CD1c-positive myeloid dendritic cell (primary cell): ENCODE measurements at regions not wholly inside any gene's neighbourhood (a gene's known extent, or its start where the extent isn't known, plus 50 kb on each side); places are given as distances from the start of the nearest gene placed in this dataset.
"Not testable (repeated sequence)": the region's sequence is repeated elsewhere in the genome, so short reads cannot be mapped to it uniquely, and the experiment has no call there.

ENCODE experiments used
- DNase-seq: peaks from one replicate; pipeline ENCODE4 v3.0.0-alpha.2; 2016; ENCODE audit errors: extremely low spot score

DNA sequence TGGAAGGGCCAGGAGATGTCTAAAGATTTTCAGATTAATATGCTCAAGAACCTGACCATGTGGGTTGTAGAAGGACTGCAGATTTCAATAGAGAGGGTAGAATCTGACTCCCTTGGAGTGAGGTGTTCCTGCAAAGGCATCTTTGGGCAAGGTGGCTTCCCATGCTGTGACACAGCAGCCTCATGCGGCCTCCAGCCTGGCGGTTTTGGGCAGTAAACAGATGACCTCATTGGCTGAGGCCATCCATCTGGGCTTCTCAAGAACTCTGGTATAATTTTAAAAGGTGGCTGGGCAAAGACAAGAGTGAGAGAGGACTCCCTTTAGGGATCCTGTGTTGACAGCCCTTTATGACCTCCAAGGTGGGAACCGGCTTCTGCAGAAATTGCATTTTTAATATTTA, 90.3 kb upstream of the ERCC6L2 start:
- no peak for DNase-seq

DNA sequence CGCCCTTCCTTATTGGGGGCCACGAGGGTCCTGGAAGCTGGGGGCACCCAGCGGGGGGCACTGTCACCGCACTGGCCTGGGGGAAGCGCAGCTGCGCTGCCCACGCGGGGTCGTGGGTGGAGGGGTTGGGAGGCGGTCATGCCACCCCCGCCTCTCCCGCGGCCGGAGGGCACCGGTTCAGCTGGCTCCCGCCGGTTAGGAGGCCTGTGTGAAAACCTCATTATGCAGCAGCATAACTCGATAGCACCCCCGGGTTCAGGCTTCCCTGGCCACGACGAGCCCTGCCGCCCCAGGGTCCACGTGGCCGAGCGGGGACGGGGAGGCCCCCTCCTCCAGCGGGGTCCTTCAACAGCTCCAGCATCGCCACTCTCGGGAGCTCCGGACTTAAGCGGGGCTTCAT, 91.2 kb upstream of the ERCC6L2 start:
- DNase-seq: no peak

DNA sequence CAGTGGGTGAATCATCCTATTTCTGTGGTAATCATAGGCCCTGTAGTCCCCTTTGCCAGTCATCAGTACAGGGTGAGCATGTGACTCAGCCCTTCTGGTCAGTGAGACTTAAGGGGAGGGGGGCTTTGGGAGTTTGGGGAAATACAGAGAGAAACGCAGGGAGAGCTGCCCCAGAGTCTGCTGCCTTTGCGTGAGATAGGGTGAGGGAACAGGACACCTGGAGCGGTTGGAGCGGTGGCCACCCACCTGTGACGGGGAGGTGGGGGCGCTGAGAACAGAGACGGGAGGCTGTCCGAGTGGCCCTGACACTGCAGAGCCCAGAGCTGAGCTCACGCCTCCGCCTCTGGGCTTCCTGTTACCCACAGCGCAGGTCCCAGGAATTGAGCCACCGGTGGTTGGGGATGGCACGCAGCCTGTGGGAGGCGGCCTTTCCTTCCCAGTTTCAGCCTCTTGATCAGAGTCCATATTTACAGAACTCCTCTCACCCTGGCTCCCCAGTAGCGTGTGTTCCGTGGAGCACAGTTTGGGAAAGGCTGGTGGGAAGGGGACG, 92.0 kb upstream of the ERCC6L2 start:
- DNase-seq: no peak

DNA sequence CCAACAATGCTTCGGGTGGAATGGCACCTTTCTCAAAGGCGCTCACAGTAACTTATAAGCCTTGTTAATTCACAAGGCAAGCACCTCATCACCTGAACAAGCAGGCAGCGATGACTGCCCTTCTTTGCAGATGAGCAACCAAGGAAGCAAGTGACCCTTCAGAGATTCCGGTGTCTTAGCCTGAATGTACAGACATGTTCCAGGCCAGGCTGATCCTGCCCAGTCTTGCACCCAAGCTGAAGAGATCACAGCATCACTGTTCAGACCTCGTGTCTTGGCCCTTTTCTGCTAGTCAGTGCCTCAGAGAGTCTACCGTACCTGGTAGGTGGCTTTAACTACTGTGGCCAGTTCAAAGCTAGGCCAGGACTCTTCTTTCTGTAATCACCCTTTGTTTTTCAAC, 94.7 kb upstream of the ERCC6L2 start:
- no peak for DNase-seq

DNA sequence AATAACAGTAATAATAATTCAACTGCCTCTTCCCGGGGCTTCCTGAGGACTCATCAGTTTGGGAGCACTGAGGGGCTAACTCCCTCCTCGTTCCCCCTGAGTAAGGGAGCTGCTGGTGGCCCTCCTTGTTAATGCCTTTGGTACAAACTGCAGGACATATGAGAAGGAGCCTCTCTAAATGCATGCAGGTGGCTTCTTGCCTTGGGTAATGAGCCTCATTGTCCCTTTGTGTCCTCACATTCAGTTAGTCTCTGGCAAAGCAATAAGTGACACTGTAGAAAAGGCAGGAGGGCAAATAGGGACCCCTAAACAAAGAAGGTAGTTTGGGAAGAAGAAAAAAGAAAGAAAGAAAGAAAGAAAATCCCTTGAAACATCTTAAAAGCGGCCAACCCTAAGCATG, 95.4 kb upstream of the ERCC6L2 start:
- DNase-seq: no peak

DNA sequence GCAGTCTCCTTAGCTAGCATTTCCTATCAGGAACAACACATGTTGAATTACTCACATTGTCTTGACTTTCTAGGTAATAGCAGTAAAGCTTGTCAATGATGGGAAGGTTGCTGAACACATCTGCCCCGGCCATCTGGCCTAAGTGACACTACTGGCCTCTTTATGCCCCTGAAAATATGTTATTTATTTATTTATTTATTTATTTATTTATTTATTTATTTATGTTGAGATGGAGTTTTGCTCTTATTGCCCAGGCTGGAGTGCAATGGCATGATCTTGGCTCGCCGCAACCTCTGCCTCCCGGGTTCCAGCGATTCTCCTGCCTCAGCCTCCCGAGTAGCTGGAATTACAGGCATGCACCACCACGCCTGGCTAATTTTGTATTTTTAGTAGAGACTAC, 95.9 kb upstream of the ERCC6L2 start:
- not testable (repeated sequence) for DNase-seq

DNA sequence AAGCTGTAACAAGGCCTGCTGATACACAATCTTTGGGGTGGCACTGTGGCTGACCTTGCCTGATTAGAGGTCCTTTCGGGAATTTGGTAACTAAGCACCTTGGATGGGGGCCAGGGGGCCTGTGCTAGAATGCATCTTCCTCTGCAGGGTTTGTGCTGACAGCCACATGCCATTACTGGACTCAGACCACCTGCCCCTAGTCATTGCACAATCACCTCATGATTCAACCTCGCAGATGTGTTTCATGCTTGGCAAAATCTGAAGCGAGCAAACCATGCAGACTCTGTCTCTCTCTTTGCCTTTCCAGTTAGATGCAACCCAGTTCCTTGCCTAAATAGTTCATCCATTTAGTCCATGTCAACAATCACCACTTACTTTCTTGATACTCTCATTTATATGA, 96.5 kb upstream of the ERCC6L2 start:
- DNase-seq: no peak

DNA sequence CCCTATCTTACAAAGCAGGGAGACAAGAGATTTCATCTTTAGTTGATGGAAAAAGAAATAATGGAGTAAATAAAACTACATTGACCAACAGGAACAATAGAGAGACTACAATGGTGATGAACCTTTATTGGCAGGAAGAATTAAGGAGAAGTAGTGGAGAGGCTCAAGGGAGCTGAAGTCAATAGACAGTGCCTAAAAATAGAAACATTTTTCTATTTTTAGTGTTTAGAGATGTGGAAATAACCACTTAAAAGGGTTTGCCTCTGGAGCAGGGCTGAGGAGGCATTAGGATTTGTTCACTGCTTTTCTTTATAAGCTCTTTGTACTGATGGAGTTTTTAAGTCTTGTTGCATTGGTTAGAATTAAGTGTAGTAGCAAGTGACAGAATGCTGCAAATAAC, 98.4 kb upstream of the ERCC6L2 start:
- DNase-seq: no peak

DNA sequence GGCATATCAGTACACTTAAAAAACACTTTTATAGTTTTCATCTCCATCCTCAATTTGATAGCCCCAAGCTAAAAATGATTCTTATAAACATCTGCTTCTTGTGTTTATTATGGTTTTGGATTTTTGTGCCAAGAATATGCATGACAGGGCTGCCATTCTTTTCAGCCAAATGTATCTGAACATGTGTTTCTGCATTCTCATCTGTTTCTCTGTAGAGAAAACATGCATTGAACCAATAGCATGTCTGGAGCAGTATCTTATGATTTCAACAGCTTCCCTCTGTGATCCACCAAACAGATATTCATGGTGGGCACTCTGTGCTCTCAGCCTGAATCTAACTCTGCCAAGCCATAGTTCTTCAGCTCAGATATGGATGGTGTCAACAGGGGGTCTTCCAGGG, 99.3 kb upstream of the ERCC6L2 start:
- DNase-seq: no peak

DNA sequence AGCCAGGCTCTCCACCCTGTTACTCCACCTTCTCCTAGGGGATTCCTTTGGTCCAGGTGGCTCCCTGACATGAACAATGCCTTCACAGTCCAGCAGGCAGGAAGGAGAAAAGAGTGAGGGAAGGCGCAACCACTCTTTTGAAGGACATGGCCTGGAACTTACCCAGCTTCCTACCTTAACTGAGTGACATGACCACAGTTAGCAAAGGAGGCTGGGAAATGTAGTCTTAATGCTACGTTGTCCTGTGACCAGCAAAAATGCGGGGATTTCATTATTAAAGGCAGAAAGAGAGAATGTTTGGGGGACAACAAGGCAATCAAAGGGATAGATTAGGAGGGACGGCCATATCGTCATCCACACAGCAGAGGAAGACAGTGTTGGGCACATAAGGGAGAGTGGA, 100.3 kb upstream of the ERCC6L2 start:
- no peak for DNase-seq

DNA sequence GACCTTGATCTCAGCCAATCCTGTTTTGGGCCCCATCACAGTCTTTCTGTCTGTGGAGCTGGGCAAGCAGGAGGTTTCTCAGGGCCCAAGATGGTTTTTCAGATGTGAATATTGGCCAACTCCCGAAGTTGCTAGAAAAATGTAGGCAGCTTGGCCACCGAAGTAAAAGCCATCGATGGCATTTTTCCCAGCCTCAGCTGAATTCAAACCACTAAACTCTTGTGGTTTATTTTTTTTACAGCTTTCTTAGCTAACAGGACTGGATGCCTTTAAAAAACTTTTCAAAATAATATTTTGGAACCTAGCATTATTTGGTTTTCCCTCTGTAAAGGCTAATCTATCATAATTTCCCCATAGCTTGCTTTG, 102.5 kb upstream of the ERCC6L2 start:
- no peak for DNase-seq

DNA sequence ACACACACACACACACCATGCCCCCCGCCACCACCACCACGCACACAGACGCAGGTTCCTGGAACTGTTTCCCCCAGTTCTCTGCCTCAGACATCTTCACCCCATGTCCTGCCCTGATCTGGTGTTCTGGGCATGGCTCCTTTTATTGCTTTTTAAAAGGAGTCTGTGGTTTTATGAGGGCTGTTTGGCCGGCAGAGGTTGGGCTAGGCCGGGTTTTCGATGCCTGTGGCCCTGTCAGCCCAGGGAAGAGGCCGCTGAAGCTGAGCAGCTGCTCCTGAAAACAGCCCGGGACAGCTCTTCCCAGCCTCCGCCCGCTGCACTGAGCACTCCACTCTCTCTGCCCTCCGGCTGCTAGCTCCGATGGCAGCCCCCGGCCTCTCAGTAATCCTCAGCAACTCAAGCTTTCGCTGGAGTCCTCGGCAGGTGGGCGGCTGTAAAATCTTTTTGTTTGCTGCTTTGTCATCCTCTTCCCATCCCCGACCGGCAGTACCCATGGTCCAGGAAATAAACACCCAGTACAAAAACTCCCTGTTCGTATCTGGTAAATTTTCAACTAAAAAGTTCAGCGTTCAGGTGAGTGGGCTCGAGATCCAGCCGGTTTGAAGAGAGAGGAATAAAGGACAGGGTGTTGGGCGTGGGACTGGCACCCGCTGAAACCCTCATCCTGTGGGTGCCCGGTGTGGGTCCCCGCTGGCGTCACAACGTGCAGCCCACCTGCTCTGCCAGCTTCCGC, 103.0 kb upstream of the ERCC6L2 start:
- DNase-seq: no peak

DNA sequence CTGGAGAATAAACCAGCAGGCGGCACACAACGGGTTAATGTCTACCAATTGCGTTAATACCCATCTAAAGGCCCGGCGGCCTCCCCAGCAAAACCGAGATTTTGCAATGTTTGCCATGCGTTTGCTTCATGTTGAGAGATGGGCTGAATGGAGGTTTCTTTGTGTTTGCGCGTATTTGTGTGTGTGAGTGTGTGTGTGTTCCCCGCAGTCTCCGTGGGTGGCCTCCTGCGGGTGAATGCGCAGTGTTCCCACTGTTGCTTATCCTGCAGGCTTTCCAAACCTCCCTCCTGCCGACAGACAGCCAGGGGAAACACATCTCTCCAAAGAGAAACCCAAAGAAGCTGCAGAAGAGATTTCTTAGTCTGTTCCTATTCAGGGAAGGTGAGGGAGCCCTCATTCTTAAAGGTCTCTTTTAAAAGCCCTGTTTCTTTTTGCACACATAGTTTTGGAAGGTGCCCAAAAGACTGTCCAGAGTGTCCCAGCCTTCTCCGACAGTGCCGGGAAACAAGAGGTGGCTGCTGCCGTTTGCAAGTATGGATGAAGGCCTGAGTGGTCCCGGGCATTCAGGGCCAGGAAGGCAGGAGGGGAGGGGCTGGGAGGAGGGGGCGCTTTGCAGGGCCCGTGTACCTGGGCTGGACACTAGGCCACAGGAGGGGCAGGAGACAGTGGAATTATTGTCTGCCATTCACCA, 103.8 kb upstream of the ERCC6L2 start:
- no peak for DNase-seq

DNA sequence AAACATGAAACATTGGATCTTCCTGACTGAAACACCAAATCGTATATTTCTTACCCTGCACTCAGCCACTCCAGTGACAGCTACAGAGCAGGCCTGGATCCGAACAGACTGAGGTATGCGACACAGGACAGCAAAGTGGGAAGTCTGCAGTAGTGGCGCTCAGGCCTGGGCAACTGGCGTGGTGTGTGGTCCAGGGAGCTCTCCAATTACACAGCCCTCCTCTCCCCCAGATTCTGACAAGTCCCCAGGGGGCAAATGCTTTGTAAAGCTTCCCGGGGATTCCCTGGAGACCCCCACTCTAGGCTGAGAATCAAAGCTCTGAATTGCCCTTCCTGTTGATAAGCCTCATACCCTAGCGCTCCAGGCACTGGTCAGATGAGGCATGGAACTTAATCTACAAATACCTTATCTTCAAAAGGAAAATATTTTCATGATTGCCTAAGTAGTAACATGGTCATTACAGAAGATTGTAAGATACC, 104.8 kb upstream of the ERCC6L2 start:
- no peak for DNase-seq

DNA sequence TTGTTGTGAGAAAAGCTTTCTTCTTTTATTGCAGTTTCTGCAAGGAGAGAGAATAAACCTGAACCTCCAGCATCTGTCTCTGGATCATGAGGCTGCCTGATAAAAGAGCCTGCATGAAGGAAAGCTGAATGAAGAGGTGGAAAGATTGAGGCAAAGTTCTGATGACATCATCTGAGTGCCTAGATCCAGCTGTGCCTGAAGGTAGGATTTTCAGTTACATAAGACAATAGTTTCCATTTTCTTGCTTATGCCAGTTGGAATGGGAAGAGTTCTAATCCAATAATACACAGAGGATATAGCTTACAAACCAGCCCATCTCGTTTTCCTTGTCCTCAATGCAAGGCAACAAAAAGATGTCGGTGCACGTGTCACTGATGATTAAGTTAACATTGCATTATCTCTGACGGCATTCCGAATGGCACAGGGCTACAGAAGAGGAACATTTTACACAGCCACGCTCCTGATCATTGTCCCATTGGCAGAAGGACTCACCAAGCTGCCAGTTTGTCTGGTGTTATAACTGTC, 105.5 kb upstream of the ERCC6L2 start:
- DNase-seq: no peak

DNA sequence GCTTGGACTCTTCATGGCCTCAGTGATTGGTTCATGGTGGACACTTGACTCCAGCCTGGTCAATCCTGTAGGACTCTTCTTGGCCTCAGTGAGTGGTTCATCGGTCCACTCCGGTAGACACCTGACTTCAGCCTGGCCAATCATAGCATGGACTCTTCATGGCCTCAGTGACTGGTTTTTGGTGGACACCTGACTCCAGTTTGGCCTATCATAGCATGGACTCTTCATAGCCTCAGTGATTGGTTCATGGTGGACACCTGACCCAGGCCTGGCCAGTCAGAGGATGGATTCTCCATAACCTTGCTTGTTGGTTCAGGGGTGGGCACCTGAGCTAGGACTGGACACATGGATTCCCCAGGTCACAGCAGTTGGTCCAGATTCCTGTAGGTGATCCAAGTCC, 106.0 kb upstream of the ERCC6L2 start:
- DNase-seq: no peak

DNA sequence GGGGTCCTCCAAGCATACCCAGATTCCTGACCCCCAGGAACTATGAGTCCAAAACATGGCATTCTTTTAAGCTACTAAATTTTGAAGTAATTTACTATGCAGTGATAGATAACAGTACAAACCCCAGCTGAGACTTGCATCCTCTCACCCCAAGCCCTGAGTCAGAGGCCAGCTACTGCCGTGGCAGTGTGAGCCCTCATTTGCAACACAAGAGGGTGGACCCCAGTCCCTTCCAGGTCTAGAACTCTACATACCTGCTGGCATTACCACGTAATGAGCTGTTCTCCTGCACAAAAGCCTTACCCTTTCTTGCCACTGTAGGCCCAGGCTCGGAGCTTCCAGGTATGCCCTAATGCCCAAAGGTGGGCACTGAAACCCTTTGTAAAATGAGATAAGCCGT, 108.6 kb upstream of the ERCC6L2 start:
- DNase-seq: no peak

DNA sequence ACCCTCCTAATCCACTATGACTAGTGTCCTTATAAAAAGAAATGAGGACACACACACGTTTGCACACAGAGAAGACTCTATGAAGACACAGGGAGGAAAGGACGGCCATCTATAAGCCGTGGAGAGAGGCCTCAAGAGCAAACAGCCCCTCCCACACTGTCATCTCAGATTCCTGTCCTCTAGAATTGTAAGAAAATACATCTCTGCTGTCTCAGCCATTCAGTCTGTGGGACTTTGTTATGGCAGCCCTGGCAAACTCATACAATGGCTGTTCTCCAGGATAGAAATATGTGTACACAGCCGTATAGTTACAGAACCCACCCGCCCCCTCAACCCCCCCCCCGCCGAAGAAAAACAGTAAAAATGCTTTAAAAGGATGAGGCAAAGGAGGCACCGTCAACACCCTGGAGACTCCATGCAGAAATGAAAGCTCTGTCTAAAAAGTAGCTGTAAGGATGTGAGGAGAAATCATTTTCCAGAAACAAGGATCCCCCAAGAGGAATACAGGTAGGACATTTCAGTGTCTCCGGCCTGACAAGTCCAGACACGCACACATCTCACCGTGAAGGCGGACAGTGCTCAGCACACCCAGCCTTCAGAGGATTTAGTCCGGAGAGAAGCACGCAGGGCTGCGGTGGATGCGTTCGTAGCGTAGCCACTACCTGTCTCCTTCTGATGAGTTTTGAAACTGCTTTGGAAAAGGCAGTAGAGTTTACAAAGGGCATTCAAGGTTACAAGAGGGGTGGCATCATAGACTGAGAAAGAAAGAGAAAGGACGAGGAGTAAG, 110.8 kb upstream of the ERCC6L2 start:
- no peak for DNase-seq

DNA sequence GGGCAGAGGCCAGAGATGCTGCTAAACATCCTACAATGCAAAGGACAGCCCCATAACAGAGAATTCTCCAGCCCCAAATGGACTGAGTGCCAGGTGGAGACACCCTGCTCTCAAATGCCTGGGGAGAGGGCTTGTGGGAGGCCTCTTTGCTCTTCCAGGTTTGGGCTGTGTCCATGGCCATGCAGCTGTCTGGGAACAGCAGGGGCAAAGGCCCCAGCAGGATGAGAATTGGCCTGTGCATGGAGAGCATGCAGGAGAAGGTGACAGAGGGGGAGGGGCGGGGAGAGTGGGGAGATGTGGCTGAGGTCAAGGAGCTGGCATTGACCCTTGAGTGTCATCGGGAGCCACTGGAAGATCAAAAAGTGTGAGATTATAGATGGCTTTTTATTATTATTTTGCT, 111.5 kb upstream of the ERCC6L2 start:
- no peak for DNase-seq

DNA sequence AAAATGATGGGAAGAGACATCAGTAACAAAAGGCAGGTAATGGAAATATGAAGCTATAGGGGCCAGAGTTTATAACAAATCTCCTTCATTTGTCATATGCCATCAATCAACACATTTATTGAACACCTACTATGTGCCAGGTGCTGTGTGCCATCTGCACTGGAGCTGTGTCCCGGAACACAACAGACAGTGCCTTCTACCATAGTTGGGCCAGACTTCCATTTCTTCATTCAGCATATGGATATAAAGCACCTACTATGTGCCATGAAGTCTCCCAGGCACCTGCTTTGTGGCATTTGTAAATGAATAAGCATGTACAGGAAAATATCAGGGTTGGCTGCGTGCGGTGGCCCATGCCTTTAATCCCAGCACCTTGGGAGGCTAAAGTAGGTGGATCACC, 112.5 kb upstream of the ERCC6L2 start:
- no peak for DNase-seq

DNA sequence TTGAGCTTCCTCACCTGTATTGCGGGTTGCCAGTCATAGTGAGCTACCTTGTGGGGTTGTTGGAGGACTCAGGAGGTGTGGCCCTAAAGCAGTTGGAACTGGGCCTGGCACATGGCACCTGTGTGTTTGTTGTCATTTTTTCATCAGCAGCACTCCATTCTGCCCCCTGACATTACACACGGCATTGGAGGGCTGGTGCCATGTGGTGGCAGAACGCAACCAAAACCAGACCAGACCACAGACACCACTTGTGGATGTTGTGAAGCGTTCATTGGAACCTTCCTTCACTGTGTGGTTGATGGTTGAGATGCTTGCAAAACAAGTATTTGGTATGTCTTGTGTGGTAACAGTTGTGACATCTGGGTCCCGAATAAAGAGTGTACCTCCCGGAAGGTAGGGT, 113.2 kb upstream of the ERCC6L2 start:
- DNase-seq: no peak

DNA sequence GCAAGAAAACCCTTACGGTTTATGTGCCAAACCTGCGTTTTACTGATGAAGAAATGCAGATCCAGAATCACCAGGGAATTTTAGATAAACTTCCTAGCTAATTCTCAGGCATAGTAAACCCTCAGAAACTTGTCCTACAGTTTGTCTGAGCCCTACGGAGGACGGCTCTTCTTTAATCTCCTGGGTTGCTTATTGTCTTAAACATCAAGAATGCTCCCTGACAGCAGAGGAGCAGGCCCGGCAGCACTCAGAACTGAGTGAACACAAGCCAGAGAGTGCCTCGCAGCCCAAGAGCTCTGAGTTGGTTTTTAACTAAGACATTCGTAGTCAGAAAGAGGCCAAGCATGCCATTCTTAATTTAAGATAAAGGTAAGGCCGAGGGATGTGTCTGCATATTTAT, 114.7 kb upstream of the ERCC6L2 start:
- no peak for DNase-seq
